Stimulated activated effector memory CD8-positive, alpha-beta T cell treated with anti-CD3 and anti-CD28 coated beads, Interleukin-12 subunit alpha, Interleukin-12 subunit beta, amount 100 ng/mL, for 72 hours (primary cell): ENCODE measurements at regions not wholly inside any gene's neighbourhood (a gene's known extent, or its start where the extent isn't known, plus 50 kb on each side); places are given as distances from the start of the nearest gene placed in this dataset.

Source experiments
- ATAC-seq: fragments of 150-1000 bp; cut with Tn5 transposase; 2 replicates; pipeline ENCODE4 v1.10.0; 2021
- DNase-seq, 2 donors: peaks; one replicate each; pipeline ENCODE4 v3.0.0; 2021 to 2022; ENCODE audit warnings: low spot score in 2 of 2
- H3K27ac Mint-ChIP-seq: one replicate; pipeline ENCODE4 v1.8.0; 2022; ENCODE audit warnings: mild to moderate bottlenecking, mixed read lengths
- H3K36me3 Mint-ChIP-seq: one replicate; pipeline ENCODE4 v1.8.0; 2022; ENCODE audit warnings: mild to moderate bottlenecking, mixed read lengths
- H3K4me1 Mint-ChIP-seq: one replicate; pipeline ENCODE4 v1.8.0; 2022; ENCODE audit warnings: mixed read lengths
- H3K4me3 Mint-ChIP-seq: one replicate; pipeline ENCODE4 v1.8.0; 2022; ENCODE audit warnings: mild to moderate bottlenecking, mixed read lengths
- H3K9me3 Mint-ChIP-seq: one replicate; pipeline ENCODE4 v1.8.0; 2022; ENCODE audit warnings: mixed read lengths

DNA sequence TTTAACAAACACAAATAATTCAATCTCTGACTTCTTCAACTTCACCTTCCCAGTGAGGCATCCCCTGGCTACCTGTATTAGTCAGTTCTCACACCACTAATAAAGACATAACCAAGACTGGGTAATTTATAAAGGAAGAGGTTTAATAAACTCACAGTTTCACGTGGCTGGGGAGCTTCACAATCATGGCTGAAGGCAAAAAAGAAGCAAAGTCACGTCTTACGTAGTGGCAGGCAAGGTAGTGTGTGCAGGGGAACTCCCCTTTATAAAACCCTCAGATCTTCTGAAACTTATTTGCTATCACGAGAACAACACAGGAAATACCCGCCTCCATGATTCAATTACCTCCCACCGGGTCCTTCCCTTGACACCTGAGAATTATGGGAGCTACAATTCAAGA lies 478.5 kb downstream of the ADGRL2 start:
- H3K4me3 Mint-ChIP-seq = no peak overlapping the region
- H3K9me3 Mint-ChIP-seq = peaks cover 26% of the 10 kb centered on the region
- no peaks in the 10 kb centered on the region for H3K4me1 Mint-ChIP-seq
- H3K36me3 Mint-ChIP-seq = no peaks in the 10 kb centered on the region
- no peak overlapping the region for H3K27ac Mint-ChIP-seq
- DNase-seq = no peak
- ATAC-seq = no peak

GRCh38 chr1:82273816-82274215 lies 473.1 kb downstream of the ADGRL2 start:
- H3K27ac Mint-ChIP-seq = no peak overlapping the region
- no peaks in the 10 kb centered on the region for H3K4me1 Mint-ChIP-seq
- H3K9me3 Mint-ChIP-seq = peaks cover 18% of the 10 kb centered on the region
- H3K4me3 Mint-ChIP-seq = no peak overlapping the region
- no peaks in the 10 kb centered on the region for H3K36me3 Mint-ChIP-seq
- ATAC-seq (no peak), DNase-seq (no peak)

- no peaks in the 10 kb centered on the region for H3K4me1 Mint-ChIP-seq
- H3K36me3 Mint-ChIP-seq = no peaks in the 10 kb centered on the region
These were observed 468.7 kb downstream of the ADGRL2 start for GRCh38 chr1:82269431-82269830.

GRCh38 chr1:82268826-82269225 lies 468.1 kb downstream of the ADGRL2 start:
- DNase-seq = no peak
- no peak for ATAC-seq
- H3K9me3 Mint-ChIP-seq = peaks cover 16% of the 10 kb centered on the region
- no peak overlapping the region for H3K4me3 Mint-ChIP-seq
- H3K4me1 Mint-ChIP-seq = no peaks in the 10 kb centered on the region
- no peaks in the 10 kb centered on the region for H3K36me3 Mint-ChIP-seq
- no peak overlapping the region for H3K27ac Mint-ChIP-seq

More at GRCh38 chr1:82269431-82269830, 468.7 kb downstream of the ADGRL2 start:
- H3K27ac Mint-ChIP-seq = no peak overlapping the region
- no peak overlapping the region for H3K4me3 Mint-ChIP-seq
- peaks cover 16% of the 10 kb centered on the region for H3K9me3 Mint-ChIP-seq
- DNase-seq = no peak
- ATAC-seq = no peak

DNA sequence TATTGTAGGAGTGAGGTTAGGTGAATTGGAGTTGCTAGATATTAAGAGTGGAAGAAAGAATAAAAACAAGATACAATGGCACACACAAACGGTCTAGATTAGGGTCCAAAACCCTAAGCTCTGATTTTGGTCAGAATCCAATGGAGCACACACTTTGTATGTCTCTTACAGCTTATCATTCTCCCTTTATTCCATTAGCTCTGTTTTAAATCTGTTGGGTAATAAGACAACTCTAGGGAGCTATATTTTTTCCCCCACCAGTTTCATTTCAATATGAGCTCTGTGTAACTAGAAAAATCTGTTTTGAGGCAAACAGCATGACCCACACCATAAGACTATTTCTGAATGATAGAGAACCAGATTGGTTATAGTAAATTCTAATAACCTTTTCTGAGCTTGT lies 465.6 kb downstream of the ADGRL2 start:
- no peak for ATAC-seq

DNA sequence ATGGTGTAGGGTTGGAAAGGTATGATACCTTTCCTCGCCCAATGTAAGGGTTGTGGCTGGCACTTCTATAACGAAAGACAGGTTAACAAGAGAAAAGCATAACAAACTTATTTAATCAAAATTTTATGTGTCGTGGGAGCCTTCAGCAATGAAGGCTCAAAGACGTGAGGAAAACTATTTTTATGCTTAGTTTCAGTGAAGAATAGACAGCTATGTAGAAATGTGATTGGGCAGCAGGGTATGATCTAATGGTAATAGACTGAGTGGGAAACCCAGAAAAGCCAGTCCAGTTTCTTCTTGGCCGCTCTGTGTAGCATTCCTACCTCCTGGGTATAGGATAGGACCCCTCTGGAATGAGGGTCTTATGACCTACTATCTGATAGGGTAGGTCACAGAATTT lies 464.7 kb downstream of the ADGRL2 start:
- Mint-ChIP-seq H3K27ac (no peak overlapping the region), H3K9me3 (peaks cover 18% of the 10 kb centered on the region), H3K4me3 (no peak overlapping the region), H3K4me1 (no peaks in the 10 kb centered on the region), H3K36me3 (no peaks in the 10 kb centered on the region)
- DNase-seq (no peak), ATAC-seq (no peak)

More for the DNA sequence above, 465.6 kb downstream of the ADGRL2 start:
- Mint-ChIP-seq H3K9me3 (peaks cover 16% of the 10 kb centered on the region), H3K4me3 (no peak overlapping the region), H3K4me1 (no peaks in the 10 kb centered on the region), H3K27ac (no peak overlapping the region), H3K36me3 (no peaks in the 10 kb centered on the region)
- DNase-seq = no peak

- H3K4me3 Mint-ChIP-seq = no peak overlapping the region
- no peaks in the 10 kb centered on the region for H3K4me1 Mint-ChIP-seq
- ATAC-seq (no peak), DNase-seq (no peak)
- no peaks in the 10 kb centered on the region for H3K36me3 Mint-ChIP-seq
- no peak overlapping the region for H3K27ac Mint-ChIP-seq
- peaks cover 12% of the 10 kb centered on the region for H3K9me3 Mint-ChIP-seq
These were observed 464.1 kb downstream of the ADGRL2 start for GRCh38 chr1:82264802-82265201.

DNA sequence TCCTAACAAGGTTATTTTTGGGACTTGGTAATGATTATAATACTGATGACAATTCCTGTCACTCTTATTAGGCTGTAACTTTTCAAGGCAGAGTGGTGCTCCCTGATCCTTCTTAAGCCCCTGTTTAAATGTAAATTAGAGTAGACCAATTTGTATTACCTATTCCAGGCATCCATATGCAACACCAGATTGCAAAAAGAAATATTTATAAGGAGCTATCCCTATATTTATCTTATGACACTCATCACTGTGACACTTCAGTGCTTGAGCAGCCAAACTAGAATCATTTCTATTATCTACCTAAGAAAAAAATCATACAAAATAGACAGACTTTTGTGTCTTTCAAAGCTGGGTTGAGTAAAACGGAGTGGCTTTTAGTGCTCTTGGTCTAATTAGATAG lies 462.7 kb downstream of the ADGRL2 start:
- no peaks in the 10 kb centered on the region for H3K4me1 Mint-ChIP-seq
- DNase-seq = no peak
- no peak overlapping the region for H3K27ac Mint-ChIP-seq
- H3K36me3 Mint-ChIP-seq = no peaks in the 10 kb centered on the region
- ATAC-seq = no peak
- no peak overlapping the region for H3K4me3 Mint-ChIP-seq
- peaks cover 16% of the 10 kb centered on the region for H3K9me3 Mint-ChIP-seq

DNA sequence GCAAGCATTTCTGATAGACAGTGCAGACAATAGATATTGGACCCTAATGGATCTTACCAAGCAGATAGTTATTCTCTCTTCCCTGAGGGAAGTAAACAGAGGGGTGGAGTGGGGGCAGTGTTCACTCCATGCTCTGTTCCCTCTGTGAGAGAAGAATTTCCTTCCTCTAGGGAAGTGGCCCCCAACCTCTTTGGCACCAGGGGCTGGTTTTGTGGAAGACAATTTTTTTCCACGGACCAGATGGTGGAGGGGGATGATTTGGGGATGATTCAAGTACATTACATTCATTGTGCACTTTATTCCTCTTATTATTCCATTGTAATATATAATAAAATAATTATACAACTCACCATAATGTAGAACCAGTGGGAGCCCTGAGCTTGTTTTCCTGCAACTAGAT lies 459.9 kb downstream of the ADGRL2 start:
- peaks cover 18% of the 10 kb centered on the region for H3K9me3 Mint-ChIP-seq
- DNase-seq = no peak
- ATAC-seq = no peak
- H3K36me3 Mint-ChIP-seq = no peaks in the 10 kb centered on the region
- H3K4me1 Mint-ChIP-seq = no peaks in the 10 kb centered on the region
- H3K4me3 Mint-ChIP-seq = no peak overlapping the region
- H3K27ac Mint-ChIP-seq = no peak overlapping the region

GRCh38 chr1:82260051-82260450 lies 459.3 kb downstream of the ADGRL2 start:
- ATAC-seq = no peak
- Mint-ChIP-seq H3K4me1 (no peaks in the 10 kb centered on the region), H3K9me3 (peaks cover 14% of the 10 kb centered on the region), H3K27ac (no peak overlapping the region), H3K36me3 (no peaks in the 10 kb centered on the region), H3K4me3 (no peak overlapping the region)
- DNase-seq = no peak

DNA sequence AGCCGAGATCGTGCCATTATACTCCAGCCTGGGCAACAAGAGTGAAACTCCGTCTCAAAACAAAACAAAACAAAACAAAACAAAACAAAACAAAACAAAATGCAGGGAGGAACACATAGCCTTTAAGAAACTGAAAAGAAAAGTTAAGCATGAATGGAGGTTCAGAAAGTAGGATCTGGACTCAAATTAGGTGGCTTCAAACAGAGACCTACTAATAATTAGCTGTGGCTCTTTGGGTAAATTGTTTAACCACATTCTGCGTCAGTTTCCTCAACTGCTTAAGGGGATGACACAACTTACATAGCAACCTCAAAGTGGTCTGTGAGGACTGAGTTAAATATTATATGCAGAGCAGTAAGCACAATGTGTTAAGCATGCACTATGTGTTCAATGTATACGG lies 458.2 kb downstream of the ADGRL2 start:
- H3K4me1 Mint-ChIP-seq = no peaks in the 10 kb centered on the region
- DNase-seq (no peak), ATAC-seq (no peak)
- no peaks in the 10 kb centered on the region for H3K36me3 Mint-ChIP-seq
- no peak overlapping the region for H3K27ac Mint-ChIP-seq
- peaks cover 12% of the 10 kb centered on the region for H3K9me3 Mint-ChIP-seq
- no peak overlapping the region for H3K4me3 Mint-ChIP-seq

- H3K4me1 Mint-ChIP-seq = no peaks in the 10 kb centered on the region
- no peak for DNase-seq
- H3K27ac Mint-ChIP-seq = no peak overlapping the region
- H3K36me3 Mint-ChIP-seq = no peaks in the 10 kb centered on the region
- peaks cover 18% of the 10 kb centered on the region for H3K9me3 Mint-ChIP-seq
- ATAC-seq = no peak
- no peak overlapping the region for H3K4me3 Mint-ChIP-seq
These were observed 445.3 kb downstream of the ADGRL2 start for GRCh38 chr1:82246050-82246449.

DNA sequence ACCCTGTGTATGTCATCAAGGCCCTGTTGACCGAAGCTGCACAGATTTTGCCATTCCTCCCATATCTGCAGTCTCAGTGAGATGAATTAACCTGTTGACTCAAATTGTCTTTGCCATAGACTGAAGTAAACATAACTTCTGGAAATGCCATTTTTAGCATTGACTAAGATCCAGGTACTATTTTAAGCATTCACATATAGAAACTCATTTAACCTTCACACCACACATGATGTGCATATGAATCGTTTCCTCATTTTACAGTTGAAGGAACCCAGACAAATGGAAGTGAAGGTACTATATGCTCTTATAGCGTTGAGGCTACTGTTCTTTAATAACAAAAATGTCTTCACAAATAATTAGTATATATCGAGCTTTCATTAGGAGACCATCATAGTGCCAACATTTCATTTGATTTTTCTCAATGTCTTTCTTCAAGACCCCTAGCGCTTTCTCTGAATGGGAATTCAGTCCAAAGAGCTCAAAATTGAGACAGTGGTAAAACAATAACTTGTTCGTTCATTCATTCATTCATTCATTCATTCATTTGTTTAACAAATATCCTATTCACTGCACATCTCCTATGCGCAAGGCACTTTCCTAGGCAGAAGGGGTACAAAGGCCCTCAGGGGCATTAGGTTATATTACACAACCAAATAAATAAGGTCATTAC lies 444.7 kb downstream of the ADGRL2 start:
- Mint-ChIP-seq H3K36me3 (no peaks in the 10 kb centered on the region), H3K27ac (no peak overlapping the region), H3K9me3 (peaks cover 23% of the 10 kb centered on the region), H3K4me3 (no peak overlapping the region), H3K4me1 (no peaks in the 10 kb centered on the region)
- DNase-seq (no peak), ATAC-seq (no peak)

- ATAC-seq (no peak), DNase-seq (no peak)
- no peaks in the 10 kb centered on the region for H3K4me1 Mint-ChIP-seq
- no peak overlapping the region for H3K27ac Mint-ChIP-seq
- H3K4me3 Mint-ChIP-seq = no peak overlapping the region
- H3K36me3 Mint-ChIP-seq = no peaks in the 10 kb centered on the region
- peaks cover 34% of the 10 kb centered on the region for H3K9me3 Mint-ChIP-seq
These were observed 439.8 kb downstream of the ADGRL2 start for GRCh38 chr1:82240571-82240970.

GRCh38 chr1:82230667-82231066 lies 429.9 kb downstream of the ADGRL2 start:
- H3K36me3 Mint-ChIP-seq = no peaks in the 10 kb centered on the region
- H3K4me3 Mint-ChIP-seq = no peak overlapping the region
- H3K4me1 Mint-ChIP-seq = no peaks in the 10 kb centered on the region
- ATAC-seq (no peak), DNase-seq (no peak)
- H3K9me3 Mint-ChIP-seq = peaks cover 18% of the 10 kb centered on the region
- H3K27ac Mint-ChIP-seq = no peak overlapping the region

DNA sequence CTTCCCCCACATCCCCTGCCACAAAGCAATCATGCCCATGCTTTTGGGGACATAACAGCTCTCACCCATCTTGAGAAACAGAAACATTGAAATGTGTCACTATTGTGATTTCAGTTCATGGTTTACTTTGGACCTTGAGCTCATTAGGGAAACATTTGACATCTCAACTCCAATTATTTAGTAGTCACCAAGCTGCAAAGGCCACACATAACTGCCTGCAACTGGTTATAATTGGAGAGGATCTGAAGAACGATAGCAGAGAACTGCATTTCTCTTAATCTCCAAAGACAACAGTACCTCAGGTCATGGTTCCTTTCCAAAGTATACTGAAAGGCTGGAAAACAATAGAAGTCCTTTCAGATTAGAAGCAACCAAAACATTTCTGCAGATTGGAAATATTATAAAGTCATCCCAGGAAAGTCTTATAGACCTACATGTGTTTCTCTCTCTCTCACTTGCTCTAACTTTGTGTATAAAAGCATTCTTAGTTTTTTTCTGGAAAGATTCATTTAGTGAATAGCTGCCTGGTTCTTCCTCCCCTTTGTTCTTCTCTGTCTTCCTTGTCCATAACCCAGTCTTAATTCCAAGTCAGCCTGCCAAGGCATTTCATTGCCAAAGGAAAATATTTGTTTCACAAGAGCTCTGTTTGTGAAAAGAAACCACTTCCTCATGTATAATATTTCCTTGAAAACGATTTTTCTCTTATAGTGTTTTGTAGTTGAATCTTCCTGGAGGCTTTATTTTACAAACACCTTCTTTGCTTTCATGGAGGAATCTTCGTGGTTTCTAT lies 426.8 kb downstream of the ADGRL2 start:
- H3K4me3 Mint-ChIP-seq = no peak overlapping the region
- H3K27ac Mint-ChIP-seq = no peak overlapping the region
- peaks cover 15% of the 10 kb centered on the region for H3K9me3 Mint-ChIP-seq
- no peak for ATAC-seq
- H3K36me3 Mint-ChIP-seq = no peaks in the 10 kb centered on the region
- DNase-seq = no peak
- no peaks in the 10 kb centered on the region for H3K4me1 Mint-ChIP-seq
